GM06990 (cell line): ENCODE measurements at regions not wholly inside any gene's neighbourhood (a gene's known extent, or its start where the extent isn't known, plus 50 kb on each side); places are given as distances from the start of the nearest gene placed in this dataset.

Experiments
- DNase-seq: peaks from one replicate; pipeline ENCODE4 v3.0.0-alpha.2; 2011; ENCODE audit not compliant: insufficient read length; ENCODE audit errors: extremely low read depth
- H3K27me3 ChIP-seq: replicated peaks from 2 replicates; pipeline ENCODE4 v1.6.0; 2011; ENCODE audit warnings: low read length; ENCODE audit not compliant: control insufficient read depth, insufficient read depth
- H3K36me3 ChIP-seq: 2 replicates; pipeline ENCODE4 v1.5.1; 2011; ENCODE audit warnings: low read length; ENCODE audit not compliant: control insufficient read depth, insufficient read depth
- H3K4me3 ChIP-seq: replicated peaks from 2 replicates; pipeline ENCODE4 v1.5.1; 2011; ENCODE audit warnings: low read depth, mild to moderate bottlenecking, control low read depth, low read length
- CTCF ChIP-seq: IDR thresholded peaks from 2 replicates; pipeline ENCODE4 v1.5.1; 2011; ENCODE audit warnings: low read length, control low read depth, mild to moderate bottlenecking, inconsistent platforms; ENCODE audit not compliant: insufficient read depth, poor library complexity, severe bottlenecking

- TF ChIP-seq CTCF: no peak
- no peak for DNase-seq
- no peaks in the 10 kb centered on the region; the same call in none of the 2 replicates for H3K27me3 ChIP-seq
- no peak overlapping the region for H3K4me3 ChIP-seq
- H3K36me3 ChIP-seq: no peaks in the 10 kb centered on the region
Observed at GRCh38 chr17:6241996-6242395, 171.8 kb downstream of the WSCD1 start.

- H3K27me3 ChIP-seq: no peaks in the 10 kb centered on the region; the same call in none of the 2 replicates
- no peak for TF ChIP-seq CTCF
Observed at GRCh38 chr17:6241381-6241780, 171.2 kb downstream of the WSCD1 start.

GRCh38 chr17:6240601-6241000 lies 170.4 kb downstream of the WSCD1 start:
- DNase-seq: no peak
- no peak overlapping the region for H3K4me3 ChIP-seq
- no peaks in the 10 kb centered on the region; the same call in none of the 2 replicates for H3K27me3 ChIP-seq
- H3K36me3 ChIP-seq: no peaks in the 10 kb centered on the region
- no peak for TF ChIP-seq CTCF

More at GRCh38 chr17:6241381-6241780, 171.2 kb downstream of the WSCD1 start:
- H3K36me3 ChIP-seq: no peaks in the 10 kb centered on the region
- H3K4me3 ChIP-seq: no peak overlapping the region
- no peak for DNase-seq

- no peak for DNase-seq
- TF ChIP-seq CTCF: no peak
- no peaks in the 10 kb centered on the region; the same call in none of the 2 replicates for H3K27me3 ChIP-seq
Observed at GRCh38 chr17:6240001-6240400, 169.8 kb downstream of the WSCD1 start.

GRCh38 chr17:6239241-6239798 lies 169.1 kb downstream of the WSCD1 start:
- no peak for DNase-seq
- Histone ChIP-seq H3K27me3 (no peaks in the 10 kb centered on the region; the same call in none of the 2 replicates), H3K36me3 (no peaks in the 10 kb centered on the region), H3K4me3 (no peak overlapping the region)
- TF ChIP-seq CTCF: no peak

More at GRCh38 chr17:6240001-6240400, 169.8 kb downstream of the WSCD1 start:
- H3K36me3 ChIP-seq: no peaks in the 10 kb centered on the region
- H3K4me3 ChIP-seq: no peak overlapping the region

GRCh38 chr17:6233856-6234255 lies 163.7 kb downstream of the WSCD1 start:
- Histone ChIP-seq H3K4me3 (no peak overlapping the region), H3K36me3 (no peaks in the 10 kb centered on the region), H3K27me3 (no peaks in the 10 kb centered on the region; the same call in 1 of the 2 replicates)
- no peak for DNase-seq
- no peak for TF ChIP-seq CTCF
